Activated CD4-positive, alpha-beta T cell treated with anti-CD3 and anti-CD28 coated beads, Interleukin-2, Interleukin-6, amounts not matched to agents 100 ng/mL and 50 ng/mL, durations not matched to agents 16 hours and 8 hours (primary cell): ENCODE measurements at regions not wholly inside any gene's neighbourhood (a gene's known extent, or its start where the extent isn't known, plus 50 kb on each side); places are given as distances from the start of the nearest gene placed in this dataset.
A peak's percentile ranks its signal among the peaks of the same experiment; 100 is the strongest.

ENCODE experiments used
- DNase-seq: peaks from one replicate; pipeline ENCODE4 v3.0.0-alpha.2; 2020

DNA sequence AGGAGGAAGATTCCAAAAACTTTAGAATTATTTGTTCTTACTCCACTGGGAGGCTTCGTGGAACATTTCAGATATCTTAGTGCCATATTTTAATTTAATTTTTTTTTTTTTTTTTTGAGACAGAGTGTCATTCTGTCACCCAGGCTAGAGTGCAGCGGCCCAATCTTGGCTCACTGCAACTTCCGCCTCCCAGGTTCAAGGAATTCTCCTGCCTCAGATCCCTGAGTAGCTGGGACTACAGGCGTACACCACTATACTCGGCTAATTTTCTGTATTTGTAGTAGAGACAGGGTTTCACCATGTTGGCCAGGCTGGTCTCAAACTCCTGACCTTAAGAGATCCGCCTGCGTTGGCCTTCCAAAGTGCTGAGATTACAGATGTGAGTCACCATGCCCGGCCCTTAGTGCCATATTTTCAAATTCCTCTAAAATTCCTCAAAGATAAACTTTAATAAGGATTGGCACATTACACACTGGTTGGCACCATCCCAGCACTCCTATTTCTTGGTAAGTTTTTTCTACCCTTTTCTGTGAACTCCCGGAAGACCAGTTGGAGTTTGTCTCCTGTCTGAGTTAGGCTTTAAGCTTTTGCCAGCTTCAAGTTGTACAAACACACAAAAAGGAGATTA is 693.7 kb downstream of the MCTP2 start:
- no peak for DNase-seq

DNA sequence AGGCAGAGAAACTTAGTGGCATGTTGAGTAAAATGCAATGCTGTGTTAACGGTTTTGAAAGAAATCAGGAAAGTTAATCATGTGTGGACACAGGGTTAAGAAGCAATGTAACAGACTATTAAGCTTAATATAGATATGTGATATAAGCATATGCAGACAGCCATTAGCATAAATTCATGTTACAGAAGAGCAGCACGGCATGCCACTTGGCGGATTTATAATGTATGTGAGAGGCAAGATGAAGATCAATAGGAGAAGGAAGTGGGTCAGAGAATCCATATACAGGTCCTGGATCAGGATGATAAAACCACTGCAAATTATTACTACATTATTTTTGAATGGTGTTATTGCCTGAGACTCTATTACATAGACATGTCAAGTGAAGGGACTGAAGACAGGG is 694.3 kb downstream of the MCTP2 start:
- no peak for DNase-seq

DNA sequence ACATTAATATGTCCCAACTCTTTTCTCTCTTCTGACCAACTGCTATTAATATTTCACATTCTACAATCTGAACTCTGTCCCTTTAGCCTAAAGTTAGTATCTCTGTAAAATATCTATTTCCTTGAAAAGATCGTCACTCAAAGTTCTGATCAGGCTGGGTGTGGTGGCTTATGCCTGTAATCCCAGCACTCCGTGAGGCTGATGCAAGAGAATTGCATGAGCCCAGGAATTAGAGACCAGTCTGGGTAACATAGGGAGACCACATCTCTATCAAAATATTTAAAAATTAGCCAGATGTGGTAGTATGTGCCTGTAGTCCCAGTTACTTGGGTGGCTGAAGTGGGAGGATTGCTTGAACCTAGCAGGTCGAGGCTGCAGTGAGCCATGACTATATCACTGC is 695.6 kb downstream of the MCTP2 start:
- no peak for DNase-seq

DNA sequence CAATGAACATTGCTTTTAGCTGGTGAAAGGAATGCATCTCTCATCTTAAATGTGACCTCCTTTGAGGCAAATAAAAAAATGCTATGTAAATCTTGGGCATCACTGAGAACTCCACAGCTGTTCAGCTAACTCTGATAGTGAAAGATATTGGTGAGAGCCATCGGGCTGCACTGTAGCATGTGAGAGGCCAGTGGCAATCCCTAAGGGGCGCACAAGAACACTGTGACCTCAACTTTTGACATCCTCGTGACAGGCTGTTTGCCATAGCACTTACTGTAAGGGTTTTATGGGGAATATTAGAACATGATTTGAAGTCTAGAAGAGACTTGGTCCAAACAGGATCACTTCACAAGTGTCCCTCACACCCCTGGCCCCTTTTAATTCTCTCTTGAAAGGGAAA is 697.9 kb downstream of the MCTP2 start:
- DNase-seq = no peak

DNA sequence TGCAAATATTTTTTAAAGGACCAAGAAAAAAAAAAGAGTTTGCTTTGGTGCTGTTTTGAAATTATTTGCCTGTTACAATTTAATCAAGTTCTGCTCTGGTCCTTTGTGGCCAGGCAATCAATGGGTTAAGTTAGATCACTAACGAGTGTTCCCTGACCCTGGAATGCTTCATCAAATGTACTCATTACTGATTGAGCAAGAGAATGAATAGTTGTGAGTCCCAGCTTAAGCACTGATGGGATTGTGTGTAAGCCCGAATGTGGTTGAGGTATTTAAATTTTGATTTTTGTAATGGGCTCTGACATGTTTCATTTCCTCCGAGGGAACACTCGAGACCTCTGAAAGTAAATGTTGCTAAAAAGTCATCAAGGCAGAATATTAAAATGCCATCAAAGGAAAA is 699.1 kb downstream of the MCTP2 start:
- DNase-seq = no peak

DNA sequence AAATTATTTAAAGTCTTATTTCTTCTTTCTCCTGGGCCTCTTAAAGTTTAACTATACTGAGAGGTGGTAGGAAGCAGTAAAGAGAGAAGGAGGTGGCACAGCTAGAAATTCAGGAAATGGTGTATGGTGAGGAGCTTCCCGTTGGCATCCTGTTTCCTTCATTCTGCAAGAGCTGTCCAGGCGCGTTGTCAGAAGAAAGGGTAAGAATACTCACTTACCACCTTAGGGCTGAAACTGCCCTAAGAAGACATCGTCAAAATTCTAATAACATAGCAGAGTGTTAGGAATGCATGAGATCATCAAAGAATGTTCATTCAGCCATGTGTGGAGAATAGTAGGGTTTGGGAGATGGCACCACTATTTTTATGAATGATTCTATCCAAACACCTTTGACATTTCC is 699.6 kb downstream of the MCTP2 start:
- no peak for DNase-seq

DNA sequence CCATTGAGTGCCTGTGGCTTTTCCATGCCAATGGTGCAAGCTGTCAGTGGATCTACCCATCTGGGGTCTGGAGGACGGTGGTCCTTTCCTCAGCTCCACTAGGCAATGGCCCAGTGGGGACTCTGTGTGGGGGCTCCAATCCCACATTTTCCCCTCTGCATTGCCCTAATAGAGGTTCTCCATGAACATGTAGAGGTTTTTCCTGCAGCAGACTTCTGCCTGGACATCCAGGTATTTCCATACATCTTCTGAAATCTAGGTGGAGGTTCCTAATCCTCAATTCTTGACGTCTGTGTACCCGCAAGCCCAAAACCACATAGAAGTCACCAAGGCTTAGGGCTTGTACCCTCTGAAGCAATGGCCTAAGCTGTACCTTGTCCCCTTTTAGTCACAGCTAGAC is 703.1 kb downstream of the MCTP2 start:
- no peak for DNase-seq

DNA sequence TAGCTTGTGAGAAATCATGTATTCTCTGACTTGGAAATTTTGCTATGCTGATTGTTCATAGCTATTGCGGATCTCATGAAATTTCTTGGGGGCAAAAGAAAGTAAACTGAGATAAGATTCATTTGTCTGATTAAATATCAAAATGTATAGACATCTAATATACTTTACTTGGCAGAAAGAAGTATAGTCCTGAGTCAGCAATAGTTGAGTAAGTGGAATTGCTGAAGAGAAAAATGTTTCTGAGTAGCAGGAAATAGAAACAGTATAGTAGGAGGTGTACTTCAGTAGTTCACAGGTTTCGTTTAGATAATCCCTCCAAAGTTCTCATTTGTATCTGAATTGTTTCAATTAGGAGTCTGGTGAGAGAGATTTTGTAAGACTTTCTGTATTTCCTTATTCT is 705.9 kb downstream of the MCTP2 start:
- DNase-seq = no peak

DNA sequence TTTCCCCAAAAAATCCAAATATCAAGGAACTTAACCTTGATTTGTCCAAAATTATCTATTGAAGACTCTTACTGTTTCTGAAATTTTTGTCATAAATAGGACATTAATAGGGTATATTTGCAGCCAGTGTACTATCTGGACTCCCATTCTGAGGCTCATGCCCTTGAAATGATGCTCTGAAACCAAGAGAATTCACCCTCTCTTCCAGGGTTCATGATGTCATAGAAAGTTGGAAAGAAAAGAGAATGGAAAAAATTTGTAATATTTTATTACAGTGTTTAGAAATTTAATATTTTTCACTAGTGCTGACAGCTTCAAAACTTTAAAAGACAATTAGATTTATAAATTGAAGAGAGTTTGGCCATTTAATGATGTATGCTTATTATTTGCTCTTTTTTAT is 712.5 kb downstream of the MCTP2 start:
- no peak for DNase-seq

DNA sequence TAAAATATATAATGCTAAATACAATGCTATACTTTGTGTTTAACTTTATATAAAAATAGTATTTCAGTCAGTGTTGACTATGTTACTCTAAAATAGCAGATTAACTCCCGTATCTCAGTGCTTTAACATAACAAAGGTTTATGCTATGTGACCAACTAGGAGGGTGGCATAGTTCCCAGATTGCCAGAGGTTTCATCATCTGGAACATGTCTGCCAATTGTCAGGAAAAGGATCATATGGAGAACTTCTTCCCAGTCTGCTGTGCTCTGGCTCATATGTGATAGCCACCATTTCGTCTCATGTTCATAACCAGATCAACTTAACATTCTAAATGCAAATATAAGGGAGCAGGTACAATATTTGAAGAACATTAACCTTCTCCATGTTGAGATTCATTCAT is 720.2 kb downstream of the MCTP2 start:
- DNase-seq = no peak

DNA sequence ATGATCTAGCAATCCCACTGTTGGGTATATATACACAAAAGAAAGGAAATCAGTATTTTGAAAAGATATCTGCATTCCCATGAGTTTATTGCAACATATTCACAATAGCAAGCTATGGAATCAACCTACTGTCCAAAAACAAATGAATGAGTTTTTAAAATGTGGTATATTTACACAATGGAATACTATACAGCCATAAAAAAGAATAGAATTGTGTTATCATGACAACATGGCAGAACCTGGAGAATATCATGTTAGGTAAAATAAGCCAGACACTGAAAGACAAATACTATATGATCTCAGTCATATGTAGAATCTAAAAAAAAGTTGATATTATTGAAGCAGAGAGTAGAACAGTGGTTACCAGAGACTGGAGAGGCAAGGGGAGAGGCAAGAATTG is 732.6 kb downstream of the MCTP2 start:
- DNase-seq = no peak

DNA sequence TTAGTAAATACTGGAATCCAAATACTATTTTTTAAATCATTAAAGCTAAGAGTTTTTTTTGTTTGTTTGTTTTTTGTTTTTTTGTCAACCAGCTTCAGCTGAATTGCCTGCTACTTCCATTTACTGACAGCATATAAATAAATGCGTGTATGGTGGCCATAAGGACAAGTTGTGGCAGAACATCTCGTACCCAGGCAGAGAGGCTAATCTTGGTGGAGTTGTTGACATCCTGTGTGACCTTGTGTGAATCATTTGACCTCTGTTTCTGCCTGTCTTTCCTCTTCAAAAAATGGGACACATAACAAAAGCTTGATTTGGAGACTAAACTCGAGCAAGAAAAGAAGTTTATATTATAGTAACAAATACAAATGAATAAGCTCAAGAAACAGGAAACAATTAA is 734.2 kb downstream of the MCTP2 start:
- no peak for DNase-seq

DNA sequence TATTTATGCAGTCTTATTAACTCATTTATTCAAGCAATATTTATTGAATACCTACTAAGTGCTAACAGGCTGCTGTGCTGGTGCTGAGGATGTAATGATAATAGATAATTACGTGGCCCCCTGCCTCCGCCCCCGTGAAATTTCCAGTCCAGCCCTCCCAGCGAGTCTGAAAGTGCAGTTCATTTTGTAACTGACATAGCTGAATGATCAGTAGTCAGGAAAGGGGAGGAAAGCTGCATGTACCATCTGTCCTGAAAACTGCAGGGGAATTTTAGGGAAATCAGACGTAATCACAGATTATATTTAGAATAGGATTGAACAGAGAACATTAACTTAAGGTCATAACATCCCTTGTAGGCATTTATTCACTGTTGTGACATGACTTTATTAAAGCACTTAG is 736.8 kb downstream of the MCTP2 start:
- no peak for DNase-seq

DNA sequence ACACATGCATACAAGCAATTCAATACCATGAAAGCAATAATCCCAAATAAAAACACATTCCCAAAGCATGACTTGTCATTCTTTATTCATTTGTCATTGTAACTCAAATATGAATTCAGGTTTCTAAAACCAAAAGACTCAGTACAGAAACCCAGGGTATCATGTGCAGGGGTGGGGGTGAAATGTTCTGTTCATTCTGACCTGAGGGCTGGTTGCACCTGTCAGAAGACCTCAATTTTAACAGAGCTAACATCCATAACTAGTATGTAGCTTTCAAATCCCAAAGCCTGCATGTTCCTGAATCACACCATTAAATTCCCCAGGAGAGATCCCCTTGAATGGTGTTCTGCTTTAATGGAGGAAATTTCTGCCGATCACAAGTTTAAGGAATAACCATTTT is 738.7 kb downstream of the MCTP2 start:
- DNase-seq = no peak

DNA sequence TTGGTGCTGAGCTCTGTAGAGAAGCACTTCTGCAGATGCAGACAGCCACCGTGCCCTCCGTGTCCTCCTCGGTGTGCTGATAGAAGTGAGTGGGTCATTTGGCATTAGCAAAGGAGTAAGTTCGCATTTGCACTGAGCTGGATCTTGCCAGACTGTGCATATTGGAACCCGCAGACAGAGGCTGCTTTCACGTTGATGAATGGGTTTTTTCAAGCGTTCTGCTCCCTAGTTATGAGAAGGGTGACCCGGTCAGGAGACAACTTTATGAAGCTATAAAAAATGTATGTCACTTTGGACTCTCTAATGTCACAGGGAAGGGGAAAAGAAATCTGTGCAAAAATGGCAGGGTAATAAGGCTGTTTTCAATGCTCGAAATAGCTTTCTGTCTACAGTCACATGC is 739.4 kb downstream of the MCTP2 start:
- DNase-seq = no peak

DNA sequence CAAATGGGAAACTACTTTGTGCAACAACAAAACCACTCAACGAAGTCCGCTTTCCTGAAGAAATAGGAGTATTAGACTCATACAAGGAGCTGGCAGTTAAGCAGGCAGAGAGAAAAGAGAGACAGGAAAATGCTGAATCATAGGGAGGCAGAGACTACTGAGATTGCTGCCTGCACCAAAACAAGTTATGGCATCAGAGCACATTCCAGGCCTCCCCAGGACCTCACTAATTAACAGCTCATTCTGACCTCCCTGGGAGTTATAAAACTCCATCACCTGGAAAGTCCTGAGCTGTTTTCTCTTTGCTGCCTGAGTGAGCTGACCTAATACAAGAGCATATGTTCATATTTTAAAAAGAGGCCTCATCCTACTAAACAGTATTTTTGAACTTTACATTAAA is 741.0 kb downstream of the MCTP2 start:
- DNase-seq = no peak

DNA sequence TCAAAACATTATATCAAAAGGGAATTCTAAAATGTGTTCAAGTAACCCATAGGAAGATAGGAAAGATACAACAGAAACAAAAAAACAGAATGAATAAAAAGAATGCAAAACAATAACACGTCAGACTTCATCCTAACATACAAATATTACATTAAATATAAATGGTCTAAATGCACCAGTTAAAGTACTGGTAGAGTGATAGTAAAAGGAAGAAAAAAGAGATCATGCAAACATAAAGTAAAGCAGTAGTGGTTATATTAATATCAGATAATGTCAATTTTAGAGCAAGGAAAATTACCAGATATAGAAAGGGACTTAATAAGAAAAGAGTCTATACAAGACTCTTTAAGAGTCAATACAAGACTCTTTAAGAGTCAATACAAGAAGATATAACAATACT is 755.7 kb downstream of the MCTP2 start:
- no peak for DNase-seq

DNA sequence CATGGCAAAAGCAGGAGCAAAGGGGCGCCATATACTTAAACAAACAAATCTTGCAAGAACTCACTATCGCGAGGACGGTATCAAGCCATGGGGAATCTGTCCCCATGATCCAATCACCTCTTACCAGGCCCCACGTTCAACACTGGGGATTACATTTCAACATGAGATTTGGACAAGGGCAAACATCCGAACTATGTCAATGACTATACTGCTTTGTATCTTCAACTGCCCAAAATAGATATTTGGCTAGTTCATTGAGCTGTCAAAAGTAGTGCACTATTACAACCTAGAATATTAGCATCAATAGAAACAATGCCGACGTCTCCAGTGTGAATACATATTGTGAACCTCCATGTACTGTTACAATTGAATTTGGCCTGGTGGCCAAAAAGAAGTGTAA is 760.4 kb downstream of the MCTP2 start:
- no peak for DNase-seq

DNA sequence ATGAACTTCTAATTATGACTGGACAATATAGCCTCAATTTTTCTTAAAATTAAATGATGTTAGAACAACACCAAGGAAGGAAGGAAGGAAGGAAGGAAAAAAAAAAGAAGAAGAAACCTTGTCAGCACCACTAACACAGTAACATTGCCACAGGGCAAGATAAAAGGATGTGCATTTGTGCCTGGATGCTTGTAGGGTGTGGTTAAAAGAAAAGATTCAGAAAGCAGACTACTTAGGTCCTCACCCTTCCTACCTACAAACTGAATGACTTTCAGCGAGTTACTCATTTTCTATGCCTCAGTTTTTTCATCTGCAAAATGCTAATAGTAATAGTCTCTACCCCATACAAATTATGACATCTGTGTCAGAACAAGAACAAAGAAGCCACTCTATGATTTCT is 778.3 kb downstream of the MCTP2 start:
- DNase-seq = no peak

DNA sequence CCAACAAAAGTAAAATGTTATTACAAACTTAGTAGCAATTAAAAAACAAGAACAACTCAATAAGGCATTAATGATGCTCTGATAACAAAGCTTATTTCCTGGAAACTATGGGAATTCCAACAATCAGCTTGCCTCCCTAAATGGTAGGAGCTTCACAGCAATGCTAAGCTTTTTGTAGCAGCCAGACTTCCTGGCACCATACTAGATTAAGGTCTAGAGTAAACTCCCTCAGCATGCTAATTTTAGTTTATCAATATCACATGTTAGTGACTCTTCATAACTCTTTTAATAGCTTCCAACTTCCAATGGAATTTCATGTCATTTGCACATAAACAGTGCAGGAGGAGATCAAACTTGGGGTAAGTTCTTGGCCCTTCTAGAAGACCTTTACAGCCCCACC is 782.0 kb downstream of the MCTP2 start:
- no peak for DNase-seq

DNA sequence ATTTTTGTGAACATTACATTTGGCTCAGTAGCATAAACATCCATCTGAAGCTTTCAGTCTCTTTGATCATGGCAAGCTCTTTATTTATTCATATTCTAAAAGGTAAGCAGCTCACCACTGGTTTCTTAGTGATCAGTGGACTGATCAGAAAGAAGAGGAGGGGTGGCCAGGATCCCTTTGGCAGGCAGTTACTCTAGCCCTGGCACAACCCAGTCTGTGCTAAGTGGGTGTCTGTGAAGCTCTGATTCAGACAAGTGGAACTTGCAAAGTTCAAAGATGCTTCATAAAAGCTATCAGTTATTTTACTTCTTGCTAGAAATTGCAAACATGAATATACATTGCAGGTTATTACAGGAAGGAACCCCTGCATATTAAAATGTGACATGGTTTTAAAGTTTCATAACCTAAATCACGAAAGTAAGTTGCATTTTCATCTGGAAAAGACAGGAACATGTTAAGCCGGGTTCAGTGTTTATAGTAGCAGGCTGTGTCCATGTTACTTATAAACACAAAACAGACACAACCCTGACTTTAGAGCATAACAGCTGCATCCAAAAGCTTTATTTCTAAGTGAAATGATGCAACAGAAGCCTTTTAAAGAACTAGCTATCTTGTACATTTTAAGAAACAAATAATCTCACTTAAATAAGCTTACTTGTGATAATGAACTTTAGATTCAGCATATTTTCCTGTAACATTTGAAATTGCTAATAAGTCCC is 785.3 kb downstream of the MCTP2 start:
- DNase-seq = no peak

DNA sequence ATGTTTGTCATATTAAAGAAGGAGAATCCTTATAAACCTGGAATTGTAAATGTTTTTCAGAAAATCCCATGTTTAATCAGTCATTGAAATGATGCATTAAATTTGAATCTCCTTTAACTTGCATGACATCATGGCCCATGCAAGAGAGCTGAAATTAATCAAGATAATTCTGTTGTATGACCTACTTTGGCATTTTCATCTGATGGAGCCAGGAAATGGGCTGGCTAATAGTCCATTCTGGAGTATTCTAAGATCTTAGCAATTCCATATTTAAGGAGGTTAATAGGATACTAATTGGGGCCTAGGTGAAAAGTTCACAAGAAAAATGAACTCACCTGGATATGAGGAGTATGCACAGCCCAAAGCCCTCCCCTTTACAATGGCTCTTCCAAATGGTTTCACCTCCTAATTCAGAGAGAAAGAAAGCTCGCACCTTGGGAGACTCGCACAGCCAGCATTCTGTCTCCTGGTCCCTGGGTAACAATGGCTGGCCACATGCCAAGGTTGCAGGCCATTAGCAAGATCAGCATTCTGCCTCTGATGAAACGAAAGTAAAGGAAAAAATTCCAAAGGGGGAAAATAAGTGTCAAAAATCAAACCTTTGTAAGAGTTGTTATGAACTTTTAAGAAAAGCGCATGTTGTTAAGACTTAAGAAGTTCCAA is 786.4 kb downstream of the MCTP2 start:
- no peak for DNase-seq

DNA sequence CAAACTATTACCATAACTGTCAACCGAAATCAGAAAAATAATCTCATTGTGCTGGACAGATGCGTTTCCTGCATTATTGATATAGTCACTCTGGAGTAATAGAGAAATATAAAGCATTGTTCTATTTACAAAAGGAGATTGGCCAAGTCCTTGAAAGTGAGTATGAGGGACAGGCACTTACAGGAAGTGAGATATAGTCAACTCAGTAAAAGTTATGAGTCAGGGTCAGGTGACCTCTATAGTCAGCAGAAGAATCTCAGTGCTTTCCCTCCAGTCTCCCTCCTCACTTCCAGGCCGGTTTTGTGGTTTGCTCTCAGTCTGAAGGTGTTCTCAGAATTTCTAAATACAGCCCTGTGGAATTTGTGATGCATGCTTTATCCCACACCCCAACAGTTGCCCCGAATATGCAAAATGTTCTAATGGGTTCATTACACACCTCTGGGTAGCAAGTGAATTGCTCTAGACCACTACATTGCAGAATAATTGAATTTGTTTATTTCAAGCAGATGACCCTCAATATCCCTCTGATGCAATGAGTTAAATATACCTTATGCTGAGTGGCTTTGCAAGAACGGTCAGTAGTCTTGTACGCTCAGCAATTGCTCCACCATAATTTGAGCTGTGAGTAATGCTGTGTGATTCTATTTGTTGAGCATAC is 787.7 kb downstream of the MCTP2 start:
- DNase-seq = peak; percentile 28

DNA sequence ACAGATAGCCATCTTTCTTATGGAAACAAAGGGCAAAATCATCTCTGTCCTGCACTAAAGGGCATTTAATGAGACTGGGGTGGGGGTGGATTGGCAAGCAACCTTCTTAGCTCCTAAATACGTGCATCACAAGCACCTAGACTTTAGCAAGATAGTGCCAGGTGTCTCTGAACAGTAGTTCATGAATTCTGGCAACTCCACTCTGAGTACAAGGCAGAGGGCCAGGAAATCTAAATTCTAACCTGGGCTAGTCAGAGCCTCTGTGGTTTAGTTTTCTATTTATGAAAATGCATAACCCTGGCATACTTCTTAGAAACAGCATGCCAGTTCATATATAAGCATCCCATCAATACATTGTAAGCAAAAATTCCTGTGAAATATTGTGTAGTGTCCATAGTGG is 788.5 kb downstream of the MCTP2 start:
- DNase-seq = no peak
